PC-3 (cell line): ENCODE measurements at regions not wholly inside any gene's neighbourhood (a gene's known extent, or its start where the extent isn't known, plus 50 kb on each side); places are given as distances from the start of the nearest gene placed in this dataset.

ENCODE experiments used
- ATAC-seq: fragments of 200-7000 bp; cut with Tn5 transposase; 2 replicates; pipeline ENCODE4 v1.9.1; 2020; ENCODE audit warnings: mild to moderate bottlenecking, moderate library complexity
- BruUV-seq: library from RNA; stranded (reverse); fragments of 400-500 nt; replicated peaks from 2 replicates; lab custom pipeline; 2021; lab: Mats Ljungman, UMichigan
- CTCF ChIA-PET: fragments of 300-600 bp; sonication (Branson Sonifier 250); formaldehyde crosslinking; loops from one replicate; lab custom pipeline; 2022; ENCODE audit warnings: antibody characterized with exemption; lab: Charles Lee
- POLR2A ChIA-PET: fragments of 300-600 bp; sonication (Branson Sonifier 250); formaldehyde crosslinking; loops from one replicate; lab custom pipeline; 2022; ENCODE audit warnings: antibody characterized with exemption; ENCODE audit not compliant: unreplicated experiment; lab: Charles Lee
- DNase-seq: peaks from one replicate; pipeline ENCODE4 v3.0.0-alpha.2; 2015
- H2AFZ ChIP-seq: fragments of 300-600 bp; sonication (generic); 2 replicates; pipeline ENCODE4 v1.6.0; 2016; ENCODE audit warnings: antibody characterized with exemption, low read length
- H3F3A ChIP-seq: fragments of 300-600 bp; sonication (generic); one replicate; pipeline ENCODE4 v1.6.0; 2017; ENCODE audit warnings: antibody characterized with exemption, low read length, control low read depth, mild to moderate bottlenecking; ENCODE audit not compliant: unreplicated experiment
- H3K27ac ChIP-seq: fragments of 300-600 bp; sonication (generic); 2 replicates; pipeline ENCODE4 v1.5.1; 2016; ENCODE audit warnings: mild to moderate bottlenecking, low read length
- H3K27me3 ChIP-seq: fragments of 300-600 bp; sonication (generic); 2 replicates; pipeline ENCODE4 v1.6.1; 2016; ENCODE audit warnings: low read length, mixed read lengths
- H3K36me3 ChIP-seq: fragments of 300-600 bp; sonication (generic); 2 replicates; pipeline ENCODE4 v1.6.1; 2016; ENCODE audit warnings: low read depth, mixed run types, low read length, mixed read lengths
- H3K4me1 ChIP-seq: fragments of 300-600 bp; sonication (generic); 2 replicates; pipeline ENCODE4 v1.5.1; 2016; ENCODE audit warnings: low read length; ENCODE audit not compliant: insufficient read depth
- H3K4me2 ChIP-seq: fragments of 300-600 bp; sonication (generic); 2 replicates; pipeline ENCODE4 v1.6.0; 2016; ENCODE audit warnings: low read length
- H3K4me3 ChIP-seq: fragments of 300-600 bp; sonication (generic); 2 replicates; pipeline ENCODE4 v1.5.1; 2016; ENCODE audit warnings: mild to moderate bottlenecking, low read length, mixed read lengths
- H3K79me2 ChIP-seq: fragments of 300-600 bp; sonication (generic); 2 replicates; pipeline ENCODE4 v1.6.1; 2017; ENCODE audit warnings: low read length, mixed read lengths
- H3K9ac ChIP-seq: fragments of 300-600 bp; sonication (generic); 2 replicates; pipeline ENCODE4 v1.6.0; 2016; ENCODE audit warnings: mild to moderate bottlenecking, low read length
- H3K9me2 ChIP-seq: fragments of 300-600 bp; sonication (generic); replicated peaks from 2 replicates; pipeline ENCODE4 v1.6.1; 2016; ENCODE audit warnings: mixed run types, low read length, mixed read lengths
- H3K9me3 ChIP-seq: fragments of 300-600 bp; sonication (generic); 2 replicates; pipeline ENCODE4 v1.6.1; 2016; ENCODE audit warnings: low read length, mixed read lengths
- H4K20me1 ChIP-seq: fragments of 300-600 bp; sonication (generic); 2 replicates; pipeline ENCODE4 v1.6.1; 2016; ENCODE audit warnings: low read length, mixed read lengths
- CTCF ChIP-seq: fragments of 300-600 bp; sonication (generic); conservative IDR thresholded peaks from 2 replicates; pipeline ENCODE4 v1.5.1; 2017; ENCODE audit warnings: antibody characterized with exemption, low read depth, mild to moderate bottlenecking, low read length
- EZH2 ChIP-seq: fragments of 300-600 bp; sonication (generic); IDR thresholded peaks from one replicate; pipeline ENCODE4 v1.6.1; 2017; ENCODE audit warnings: antibody characterized with exemption, mild to moderate bottlenecking, low read length; ENCODE audit not compliant: unreplicated experiment
- EZH2phosphoT487 ChIP-seq: fragments of 300-600 bp; sonication (generic); IDR thresholded peaks from 2 replicates; pipeline ENCODE4 v1.6.1; 2018; ENCODE audit warnings: mild to moderate bottlenecking, antibody characterized with exemption, low read length, borderline replicate concordance
- intact Hi-C: fragments of 100-400 bp; cut with micrococcal nuclease; formaldehyde crosslinking; loops from 2 replicates; pipeline ENCODE4 v1.9.0; 2023

- Histone ChIP-seq H4K20me1 (no peaks in the 10 kb centered on the region), H3K4me3 (no peak overlapping the region), H3K36me3 (no peaks in the 10 kb centered on the region), H3K4me2 (no peak overlapping the region), H3K9me2 (no peaks in the 10 kb centered on the region), H3K27me3 (peaks cover 97% of the 10 kb centered on the region), H3K79me2 (no peaks in the 10 kb centered on the region), H3K9ac (no peak overlapping the region), H2AFZ (no peak overlapping the region), H3F3A (no peaks in the 10 kb centered on the region), H3K4me1 (no peaks in the 10 kb centered on the region), H3K27ac (no peak overlapping the region), H3K9me3 (no peaks in the 10 kb centered on the region)
- ChIA-PET POLR2A (no interaction called here), CTCF (no interaction called here)
- intact Hi-C loops, result no loop called here
- ATAC-seq (no peak), DNase-seq (no peak)
- BruUV-seq, result no TSS peak
- no peak for TF ChIP-seq CTCF
- no peak for TF ChIP-seq EZH2
- TF ChIP-seq EZH2phosphoT487, result no peak
Observed at GRCh38 chr18:10336749-10337350, 117.6 kb upstream of the APCDD1 start.

- no TSS peak for BruUV-seq
- no peak for ATAC-seq
Observed at GRCh38 chr18:10340821-10341220, 113.6 kb upstream of the APCDD1 start.

More at GRCh38 chr18:10340821-10341220, 113.6 kb upstream of the APCDD1 start:
- H3K9ac ChIP-seq, result no peak overlapping the region
- no peaks in the 10 kb centered on the region for H3K4me1 ChIP-seq
- peaks cover 94% of the 10 kb centered on the region for H3K27me3 ChIP-seq
- CTCF ChIA-PET, result no interaction called here
- no peak overlapping the region for H3K4me2 ChIP-seq
- H2AFZ ChIP-seq, result no peak overlapping the region
- H3K4me3 ChIP-seq, result no peak overlapping the region
- no peaks in the 10 kb centered on the region for H3K79me2 ChIP-seq
- TF ChIP-seq EZH2, result no peak
- TF ChIP-seq EZH2phosphoT487, result no peak
- TF ChIP-seq CTCF, result no peak
- POLR2A ChIA-PET, result no interaction called here
- H3K9me2 ChIP-seq, result no peaks in the 10 kb centered on the region
- no peak overlapping the region for H3K27ac ChIP-seq
- H3F3A ChIP-seq, result no peaks in the 10 kb centered on the region
- H4K20me1 ChIP-seq, result no peaks in the 10 kb centered on the region
- no peaks in the 10 kb centered on the region for H3K36me3 ChIP-seq
- intact Hi-C loops, result no loop called here
- DNase-seq, result no peak
- H3K9me3 ChIP-seq, result no peaks in the 10 kb centered on the region
